ENCODE measurements at regions not wholly inside any gene's neighbourhood (a gene's known extent, or its start where the extent isn't known, plus 50 kb on each side); places are given as distances from the start of the nearest gene placed in this dataset.

- no peak for TF ChIP-seq CTCF (IDR thresholded peaks at IDR 0.05; ENCODE audit: low read depth, low read length)
- no peak overlapping the region for H3K4me3 ChIP-seq (ENCODE audit: low read depth, low read length)
- peak; percentile 91 for DNase-seq (ENCODE audit: low read depth, low spot score)
These were observed 154.0 kb upstream of the THBS1 start for GRCh38 chr15:39426552-39427532.

DNA sequence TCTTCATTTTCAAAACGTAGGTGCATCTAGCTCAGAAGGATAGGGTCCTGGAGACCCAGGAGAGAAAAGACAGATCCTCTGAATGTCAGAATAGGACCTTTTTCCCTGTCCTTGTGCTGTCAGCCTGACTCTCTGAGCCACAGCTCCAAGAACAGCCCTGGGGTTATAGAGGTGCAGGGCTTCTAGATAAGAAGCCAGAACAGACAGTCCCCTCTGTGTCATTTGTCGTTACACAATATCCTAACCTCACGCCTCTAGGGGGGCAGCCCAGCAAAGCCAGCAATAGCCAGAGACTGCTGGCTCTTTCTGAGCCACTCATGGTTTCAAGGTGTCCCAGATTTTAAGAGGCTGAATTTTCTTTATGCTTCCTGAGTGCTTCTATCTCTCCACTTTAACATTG lies 153.2 kb upstream of the THBS1 start:
- H3K4me3 ChIP-seq (ENCODE audit: low read depth, low read length), result no peak overlapping the region
- no peak for DNase-seq (ENCODE audit: low read depth, low spot score)
- TF ChIP-seq CTCF (IDR thresholded peaks at IDR 0.05; ENCODE audit: low read depth, low read length), result no peak
- in situ Hi-C loops (cut with HindIII; ENCODE audit: low sequenced_read_pairs), result no loop called here

More at GRCh38 chr15:39426552-39427532, 154.0 kb upstream of the THBS1 start:
- in situ Hi-C loops (cut with HindIII; ENCODE audit: low sequenced_read_pairs), result no loop called here

- peak; percentile 92 for DNase-seq (ENCODE audit: low read depth, low spot score)
- H3K4me3 ChIP-seq (ENCODE audit: low read depth, low read length), result no peak overlapping the region
- in situ Hi-C loops (cut with HindIII; ENCODE audit: low sequenced_read_pairs), result no loop called here
- no peak for TF ChIP-seq CTCF (IDR thresholded peaks at IDR 0.05; ENCODE audit: low read depth, low read length)
These were observed 151.0 kb upstream of the THBS1 start for GRCh38 chr15:39429898-39430357.

DNA sequence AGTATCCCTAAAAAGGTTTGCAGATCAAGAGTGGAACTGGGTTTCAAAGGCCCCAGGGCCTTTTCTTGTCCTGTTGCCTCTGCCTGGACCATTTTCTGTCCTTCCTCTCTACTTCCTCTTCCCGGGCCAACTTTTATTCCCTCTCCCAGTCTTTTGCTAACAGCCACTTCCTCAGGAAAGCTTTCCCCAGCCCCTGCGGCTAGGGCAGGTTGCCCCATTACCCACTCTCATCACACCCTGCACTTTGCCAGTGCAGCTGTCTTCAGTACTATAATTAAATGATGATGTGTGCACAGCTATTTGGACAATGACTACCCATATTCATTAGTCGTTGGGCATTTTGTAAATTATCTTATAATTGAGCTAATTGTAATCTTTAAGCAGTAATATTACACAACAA lies 150.5 kb upstream of the THBS1 start:
- TF ChIP-seq CTCF (IDR thresholded peaks at IDR 0.05; ENCODE audit: low read depth, low read length), result no peak
- DNase-seq (ENCODE audit: low read depth, low spot score), result no peak
- no peak overlapping the region for H3K4me3 ChIP-seq (ENCODE audit: low read depth, low read length)
- in situ Hi-C loops (cut with HindIII; ENCODE audit: low sequenced_read_pairs), result no loop called here

- in situ Hi-C loops (cut with HindIII; ENCODE audit: low sequenced_read_pairs), result no loop called here
- DNase-seq (ENCODE audit: low read depth, low spot score), result peak; percentile 62
- TF ChIP-seq CTCF (IDR thresholded peaks at IDR 0.05; ENCODE audit: low read depth, low read length), result no peak
These were observed 149.5 kb upstream of the THBS1 start for GRCh38 chr15:39431376-39431775.

DNA sequence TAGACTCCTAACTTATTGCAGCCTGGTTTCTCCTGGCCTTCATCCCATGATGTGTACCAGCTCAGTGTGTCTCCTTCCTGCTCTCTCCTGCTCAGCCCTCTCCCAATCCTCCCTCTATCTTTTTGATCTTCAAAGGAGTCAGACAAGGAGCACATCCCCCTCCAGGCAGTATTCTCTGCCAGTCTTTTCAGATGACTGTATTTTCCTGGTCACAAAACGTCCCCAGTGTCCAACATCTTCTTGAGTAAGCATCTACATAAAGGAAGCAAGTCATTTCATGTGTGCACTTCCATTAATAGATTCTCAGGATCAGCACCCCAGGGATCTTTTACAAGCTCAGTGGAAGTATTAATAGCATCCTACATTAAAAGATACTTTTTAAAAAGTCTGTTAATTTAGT lies 148.9 kb upstream of the THBS1 start:
- in situ Hi-C loops (cut with HindIII; ENCODE audit: low sequenced_read_pairs), result no loop called here
- TF ChIP-seq CTCF (IDR thresholded peaks at IDR 0.05; ENCODE audit: low read depth, low read length), result no peak
- H3K4me3 ChIP-seq (ENCODE audit: low read depth, low read length), result no peak overlapping the region
- DNase-seq (ENCODE audit: low read depth, low spot score), result no peak

More at GRCh38 chr15:39431376-39431775, 149.5 kb upstream of the THBS1 start:
- H3K4me3 ChIP-seq (ENCODE audit: low read depth, low read length), result no peak overlapping the region

Measured in astrocyte of the spinal cord (primary cell).